GM18870 (cell line): ENCODE measurements at regions not wholly inside any gene's neighbourhood (a gene's known extent, or its start where the extent isn't known, plus 50 kb on each side); places are given as distances from the start of the nearest gene placed in this dataset.
"Not testable (repeated sequence)": the region's sequence is repeated elsewhere in the genome, so short reads cannot be mapped to it uniquely, and the experiment has no call there.

Source experiments
- ATAC-seq: cut with Tn5 transposase; IDR thresholded peaks from one replicate; pipeline ENCODE4 v1.9.1; 2021; ENCODE audit warnings: moderate library complexity; ENCODE audit not compliant: unreplicated experiment

DNA sequence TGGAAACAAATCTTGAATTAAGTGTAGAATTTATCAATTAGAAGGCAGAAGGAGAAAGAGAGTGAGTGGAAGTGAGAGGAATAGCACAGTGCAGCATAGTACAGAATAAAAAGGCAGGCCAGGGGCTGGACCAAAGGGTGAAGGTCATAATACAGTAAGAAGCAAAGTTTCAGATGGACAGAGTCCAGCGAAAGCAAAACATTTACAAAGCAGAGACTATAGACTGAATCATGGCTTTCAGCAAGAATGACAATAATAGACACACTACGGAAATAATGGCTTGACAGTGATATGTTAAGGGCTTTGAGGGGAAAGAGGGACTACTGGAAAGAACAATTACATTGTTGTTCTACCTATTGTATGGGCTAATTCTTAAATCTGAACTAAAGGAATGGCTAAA, 249.0 kb upstream of the CHD1 start:
- no peak for ATAC-seq

- no peak for ATAC-seq
Observed at GRCh38 chr5:99176186-99176585, 247.4 kb upstream of the CHD1 start.

- ATAC-seq: no peak
Observed at GRCh38 chr5:99169309-99169708, 240.5 kb upstream of the CHD1 start.

DNA sequence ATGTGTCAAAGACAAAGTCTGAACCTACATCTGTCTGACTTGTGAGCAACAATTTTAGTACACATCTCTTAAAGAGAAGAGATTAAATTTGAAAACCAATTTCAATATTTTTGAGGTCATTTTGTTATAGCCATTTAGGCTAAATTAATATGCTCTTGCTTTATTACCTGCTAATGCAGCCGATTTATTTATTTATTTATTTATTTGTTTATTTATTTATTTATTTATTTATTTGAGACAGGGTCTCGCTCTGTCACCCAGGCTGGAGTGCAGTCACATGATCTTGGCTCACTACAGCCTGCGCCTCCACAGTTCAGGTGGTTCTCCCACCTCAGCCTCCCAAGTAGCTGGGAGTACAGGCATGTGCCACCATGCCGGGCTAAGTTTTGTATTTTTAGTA, 232.7 kb upstream of the CHD1 start:
- ATAC-seq: not testable (repeated sequence)

DNA sequence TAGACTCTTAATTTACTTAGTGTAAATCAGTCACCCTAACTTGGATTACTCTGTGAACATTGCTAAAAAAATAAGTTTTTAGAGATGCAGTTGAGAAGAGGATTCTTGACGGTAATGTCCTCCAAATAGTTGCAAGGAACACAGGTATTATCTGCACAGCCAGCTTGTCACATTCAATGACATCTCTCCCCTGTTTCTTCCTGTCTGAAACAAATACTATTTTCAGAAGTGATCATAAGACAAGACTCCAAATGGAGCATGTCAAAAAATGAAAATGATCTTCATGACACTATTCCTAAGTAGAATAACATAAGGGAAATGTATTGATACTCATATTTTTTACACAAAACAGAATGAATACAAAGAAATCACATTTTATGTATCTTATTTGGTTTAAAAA, 227.9 kb upstream of the CHD1 start:
- ATAC-seq: no peak

- not testable (repeated sequence) for ATAC-seq
Observed at GRCh38 chr5:99143283-99143795, 214.5 kb upstream of the CHD1 start.

GRCh38 chr5:99141534-99142128, 212.8 kb upstream of the CHD1 start:
- ATAC-seq: no peak

GRCh38 chr5:99138911-99139310, 210.1 kb upstream of the CHD1 start:
- no peak for ATAC-seq

- ATAC-seq: no peak
Observed at GRCh38 chr5:99133921-99134320, 205.1 kb upstream of the CHD1 start.

GRCh38 chr5:99129768-99130501, 201.1 kb upstream of the CHD1 start:
- ATAC-seq: no peak

DNA sequence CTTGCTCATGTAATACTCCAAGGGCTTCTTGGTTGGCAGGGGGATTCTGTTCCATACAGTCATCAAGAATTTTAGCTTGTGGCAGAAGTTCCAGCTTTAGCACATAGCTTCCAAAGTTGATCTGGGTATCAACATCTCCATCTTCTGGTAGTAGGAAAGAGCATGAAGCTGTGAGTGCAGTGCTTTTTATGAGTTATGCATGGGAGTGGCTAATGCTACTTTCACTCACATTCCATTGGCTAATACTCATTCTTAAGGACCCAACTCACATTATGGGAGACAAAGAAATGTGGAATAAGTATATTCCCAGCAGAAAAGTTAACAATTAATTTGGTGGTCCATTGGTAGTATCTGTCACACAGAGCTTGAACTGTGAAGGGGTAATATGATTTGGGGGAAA, 194.2 kb upstream of the CHD1 start:
- no peak for ATAC-seq

GRCh38 chr5:99119326-99119725, 190.5 kb upstream of the CHD1 start:
- no peak for ATAC-seq

DNA sequence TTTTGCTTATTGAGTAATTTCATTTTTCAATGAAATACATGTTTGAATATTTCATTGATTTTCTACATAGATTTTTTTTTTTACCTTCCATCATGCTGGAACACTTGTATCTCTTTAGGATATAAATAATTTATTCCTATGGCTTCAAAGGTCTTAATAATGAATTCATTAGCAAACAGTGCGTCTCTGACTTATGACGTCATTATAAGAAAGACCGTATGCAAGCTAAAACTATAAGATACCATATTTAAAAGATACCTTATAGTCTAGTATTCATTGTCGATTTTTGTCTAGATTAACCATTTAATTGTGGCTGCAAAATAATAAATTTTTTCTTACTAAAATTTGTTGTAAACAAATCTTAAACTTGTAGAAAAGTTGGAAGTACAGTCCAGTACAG, 187.7 kb upstream of the CHD1 start:
- no peak for ATAC-seq

DNA sequence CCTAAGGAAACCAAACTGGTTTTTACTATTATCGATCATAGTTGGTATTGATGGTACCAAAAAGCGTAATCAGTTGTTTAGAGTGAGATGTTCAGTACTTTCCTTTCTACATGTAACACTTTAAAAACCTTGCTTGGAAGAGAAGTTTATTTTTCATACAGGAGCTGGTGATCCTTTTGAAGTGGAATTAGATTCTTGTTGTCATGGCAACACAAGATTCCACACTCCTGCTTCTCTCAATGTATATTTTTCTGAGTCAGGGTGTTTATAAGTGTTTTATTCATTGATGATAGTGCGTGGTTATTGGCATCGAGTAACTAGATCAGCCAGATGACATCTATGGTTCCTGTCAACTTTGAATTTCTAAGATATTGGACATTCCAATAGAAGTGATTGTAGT, 181.1 kb upstream of the CHD1 start:
- no peak for ATAC-seq

- ATAC-seq: no peak
Observed at GRCh38 chr5:99105216-99105615, 176.4 kb upstream of the CHD1 start.

DNA sequence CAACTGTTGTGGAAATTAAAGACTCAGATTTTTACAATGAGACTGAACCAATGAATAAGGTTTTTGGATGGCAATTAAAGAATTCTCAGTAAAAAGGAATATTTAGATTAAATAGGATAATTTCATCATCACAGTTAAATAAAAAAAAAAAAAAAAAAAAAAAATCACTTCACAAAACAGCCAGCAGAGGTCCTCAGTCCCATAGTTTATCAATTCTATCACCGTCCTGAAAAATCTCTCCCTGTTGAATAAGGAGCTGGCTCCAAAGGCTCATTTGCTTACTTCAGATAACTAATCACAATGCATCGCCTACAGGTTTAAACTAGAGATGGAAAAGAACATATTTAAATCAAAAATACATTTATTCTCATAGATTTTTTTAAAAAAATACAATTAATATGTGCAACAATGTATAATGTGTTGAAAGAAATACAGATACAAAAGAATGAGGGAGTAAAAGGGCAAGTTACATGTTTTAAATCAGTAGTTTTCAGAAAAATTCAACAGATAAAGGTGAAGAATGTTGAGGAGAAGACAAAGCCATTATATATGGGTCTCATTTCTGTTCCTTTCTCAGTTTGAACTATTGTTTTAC, 175.8 kb upstream of the CHD1 start:
- ATAC-seq: peak; percentile 50

DNA sequence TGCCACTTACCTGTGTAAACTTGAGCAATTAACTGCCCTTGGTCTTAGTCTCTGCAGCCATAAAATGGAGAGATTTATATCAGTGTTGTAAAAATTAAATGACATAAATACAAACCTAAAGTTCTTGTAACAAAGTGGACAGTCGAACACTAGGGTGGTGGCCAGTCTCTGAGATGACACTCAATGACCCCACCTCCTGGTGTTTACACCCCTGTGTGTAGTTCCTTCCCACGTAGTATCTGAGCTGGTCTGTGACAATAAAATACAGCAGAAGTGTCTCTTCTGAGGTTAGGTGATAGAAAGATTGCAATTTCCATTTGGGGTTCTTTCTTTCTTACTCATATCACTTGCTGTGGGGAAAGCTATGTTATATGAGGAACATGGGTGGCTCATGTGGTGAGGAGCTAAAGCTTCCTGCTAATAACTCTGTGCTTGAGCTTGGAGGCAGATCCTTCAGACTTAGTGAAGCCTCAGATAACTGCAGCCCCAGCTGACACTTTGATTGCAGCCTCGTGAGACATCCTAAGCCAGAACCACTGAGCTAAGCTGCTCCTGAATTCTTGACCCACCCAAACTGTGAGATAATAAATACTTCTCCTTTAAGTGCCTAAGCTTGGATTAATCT, 173.4 kb upstream of the CHD1 start:
- no peak for ATAC-seq

DNA sequence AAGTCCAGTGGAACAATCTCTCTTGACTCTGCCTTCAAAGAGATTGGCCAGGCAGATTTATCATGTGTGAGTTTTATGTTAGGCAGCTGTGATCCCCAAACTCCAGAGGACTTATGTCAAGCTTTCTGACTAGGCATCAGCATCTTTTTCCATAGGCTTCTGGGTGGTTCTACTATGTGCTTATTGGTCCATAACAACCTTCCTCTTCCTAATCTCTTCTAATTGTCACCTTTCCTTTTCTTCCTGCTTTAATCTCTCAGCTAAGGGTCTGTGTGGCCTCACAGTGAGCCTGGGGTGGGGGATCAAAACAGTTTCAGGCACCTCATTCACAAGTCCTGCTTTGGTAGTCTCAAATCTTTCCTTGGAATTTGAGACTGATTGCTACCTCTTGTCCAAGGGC, 170.9 kb upstream of the CHD1 start:
- no peak for ATAC-seq

GRCh38 chr5:99089822-99090549, 161.2 kb upstream of the CHD1 start:
- no peak for ATAC-seq

DNA sequence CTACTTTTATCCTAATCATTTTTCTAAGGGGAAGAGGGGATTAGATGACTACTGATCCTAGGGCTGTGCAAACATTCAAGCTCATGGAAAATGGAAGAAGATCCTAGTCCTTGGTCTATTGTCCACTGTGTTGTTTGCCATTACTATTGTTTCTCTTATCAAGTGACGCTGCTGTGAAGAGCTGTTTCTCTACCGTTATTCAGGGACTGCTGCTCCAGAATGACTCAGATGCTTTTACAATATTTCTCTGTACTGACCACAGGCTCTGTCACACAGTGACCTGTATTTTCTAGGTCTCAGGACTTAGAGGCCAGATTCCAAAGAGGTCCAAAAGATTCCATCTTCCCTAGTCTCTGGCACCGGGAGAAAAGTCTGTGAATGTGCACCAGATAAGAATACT, 159.5 kb upstream of the CHD1 start:
- ATAC-seq: no peak

- ATAC-seq: no peak
Observed at GRCh38 chr5:99083197-99083596, 154.4 kb upstream of the CHD1 start.
